Endothelial cell (in vitro differentiated cells): ENCODE measurements at regions not wholly inside any gene's neighbourhood (a gene's known extent, or its start where the extent isn't known, plus 50 kb on each side); places are given as distances from the start of the nearest gene placed in this dataset.
"Not testable (repeated sequence)": the region's sequence is repeated elsewhere in the genome, so short reads cannot be mapped to it uniquely, and the experiment has no call there.

Experiments used
- DNase-seq: peaks from one replicate; pipeline ENCODE4 v3.0.0; 2021; ENCODE audit warnings: low spot score
- H3K27ac Mint-ChIP-seq: one replicate; pipeline ENCODE4 v1.8.0; 2021; ENCODE audit warnings: mixed read lengths, inconsistent platforms; ENCODE audit not compliant: unreplicated experiment
- H3K27me3 Mint-ChIP-seq: one replicate; pipeline ENCODE4 v1.8.0; 2021; ENCODE audit warnings: mild to moderate bottlenecking, moderate library complexity, mixed read lengths, inconsistent platforms; ENCODE audit not compliant: unreplicated experiment
- H3K36me3 Mint-ChIP-seq: one replicate; pipeline ENCODE4 v1.8.0; 2021; ENCODE audit warnings: mild to moderate bottlenecking, low read depth, mixed read lengths, inconsistent platforms; ENCODE audit not compliant: unreplicated experiment
- H3K4me1 Mint-ChIP-seq: one replicate; pipeline ENCODE4 v1.8.0; 2021; ENCODE audit warnings: mild to moderate bottlenecking, mixed read lengths, inconsistent platforms; ENCODE audit not compliant: unreplicated experiment
- H3K4me3 Mint-ChIP-seq: one replicate; pipeline ENCODE4 v1.8.0; 2021; ENCODE audit warnings: mild to moderate bottlenecking, mixed read lengths, inconsistent platforms; ENCODE audit not compliant: unreplicated experiment
- H3K9me3 Mint-ChIP-seq: one replicate; pipeline ENCODE4 v1.8.0; 2021; ENCODE audit warnings: mixed read lengths, inconsistent platforms; ENCODE audit not compliant: unreplicated experiment
- CTCF ChIP-seq: fragments of 200-600 bp; sonication (generic); IDR thresholded peaks from one replicate; pipeline ENCODE4 v1.5.0; 2021; ENCODE audit warnings: antibody characterized with exemption; ENCODE audit not compliant: unreplicated experiment

- TF ChIP-seq CTCF: no peak
- Mint-ChIP-seq H3K27me3 (no peaks in the 10 kb centered on the region), H3K27ac (no peak overlapping the region), H3K36me3 (no peaks in the 10 kb centered on the region), H3K4me1 (peaks cover 8% of the 10 kb centered on the region), H3K9me3 (no peaks in the 10 kb centered on the region), H3K4me3 (no peak overlapping the region)
- DNase-seq: no peak
Observed at GRCh38 chr6:85000001-85000400, 235.6 kb upstream of the TBX18 start.

- H3K27ac Mint-ChIP-seq: no peak overlapping the region
- H3K4me1 Mint-ChIP-seq: no peaks in the 10 kb centered on the region
- no peak for TF ChIP-seq CTCF
- H3K9me3 Mint-ChIP-seq: no peaks in the 10 kb centered on the region
- DNase-seq: no peak
- H3K4me3 Mint-ChIP-seq: no peak overlapping the region
- no peaks in the 10 kb centered on the region for H3K36me3 Mint-ChIP-seq
- no peaks in the 10 kb centered on the region for H3K27me3 Mint-ChIP-seq
Observed at GRCh38 chr6:84998223-84998622, 233.8 kb upstream of the TBX18 start.

- not testable (repeated sequence) for H3K9me3 Mint-ChIP-seq
Observed at GRCh38 chr6:84988766-84989165, 224.4 kb upstream of the TBX18 start.

GRCh38 chr6:84985490-84985889 lies 221.1 kb upstream of the TBX18 start:
- DNase-seq, H3K9me3 Mint-ChIP-seq, H3K36me3 Mint-ChIP-seq, H3K27me3 Mint-ChIP-seq, H3K27ac Mint-ChIP-seq, H3K4me3 Mint-ChIP-seq, H3K4me1 Mint-ChIP-seq: not testable (repeated sequence)

More at GRCh38 chr6:84988766-84989165, 224.4 kb upstream of the TBX18 start:
- not testable (repeated sequence) for H3K27ac Mint-ChIP-seq, H3K4me1 Mint-ChIP-seq, H3K36me3 Mint-ChIP-seq, H3K4me3 Mint-ChIP-seq, DNase-seq, H3K27me3 Mint-ChIP-seq

GRCh38 chr6:84979541-84979940 lies 215.1 kb upstream of the TBX18 start:
- Mint-ChIP-seq H3K4me3 (no peak overlapping the region), H3K36me3 (no peaks in the 10 kb centered on the region), H3K4me1 (no peaks in the 10 kb centered on the region), H3K27me3 (peaks cover 4% of the 10 kb centered on the region), H3K27ac (no peak overlapping the region), H3K9me3 (no peaks in the 10 kb centered on the region)
- TF ChIP-seq CTCF: no peak
- no peak for DNase-seq

- Mint-ChIP-seq H3K4me1 (no peaks in the 10 kb centered on the region), H3K36me3 (no peaks in the 10 kb centered on the region), H3K4me3 (no peak overlapping the region), H3K27ac (no peak overlapping the region), H3K27me3 (peaks cover 6% of the 10 kb centered on the region), H3K9me3 (no peaks in the 10 kb centered on the region)
- DNase-seq: no peak
- TF ChIP-seq CTCF: no peak
Observed at GRCh38 chr6:84977363-84977705, 212.9 kb upstream of the TBX18 start.
